HL-60 (cell line): ENCODE measurements at regions not wholly inside any gene's neighbourhood (a gene's known extent, or its start where the extent isn't known, plus 50 kb on each side); places are given as distances from the start of the nearest gene placed in this dataset.

Experiments used
- DNase-seq, 2 experiments: peaks; one replicate each; pipeline ENCODE4 v3.0.0-alpha.2; 2010 to 2020; ENCODE audit warnings: low read depth in 1 of 2, low spot score in 1 of 2
- H3K27ac ChIP-seq: fragments of 250-450 bp; sonication (Bioruptor Pico); replicated peaks from 2 replicates; pipeline ENCODE4 v1.5.1; 2020; ENCODE audit warnings: mild to moderate bottlenecking, moderate library complexity
- H3K27me3 ChIP-seq: fragments of 250-450 bp; sonication (Bioruptor Pico); 2 replicates; pipeline ENCODE4 v1.5.1; 2021; ENCODE audit warnings: mild to moderate bottlenecking, moderate library complexity; ENCODE audit not compliant: insufficient read depth, poor library complexity, severe bottlenecking
- H3K4me3 ChIP-seq: replicated peaks from 2 replicates; pipeline ENCODE4 v1.5.1; 2011; ENCODE audit warnings: mild to moderate bottlenecking, control low read depth, low read length; ENCODE audit not compliant: insufficient read depth
- CTCF ChIP-seq: IDR thresholded peaks from one replicate; pipeline ENCODE4 v1.5.1; 2011; ENCODE audit warnings: low read length, control low read depth, inconsistent platforms; ENCODE audit not compliant: insufficient read depth
- GABPA ChIP-seq: IDR thresholded peaks from 2 replicates; pipeline ENCODE4 v1.6.1; 2012; ENCODE audit warnings: low read depth
- POLR2AphosphoS5 ChIP-seq: IDR thresholded peaks from 2 replicates; pipeline ENCODE4 v1.6.1; 2012; ENCODE audit warnings: low read depth
- SPI1 ChIP-seq: IDR thresholded peaks from 2 replicates; pipeline ENCODE4 v1.6.1; 2012; ENCODE audit warnings: low read depth, mild to moderate bottlenecking, borderline replicate concordance
- TF ChIP-seq, protein P1 (sequence below): IDR thresholded peaks from 2 replicates; pipeline ENCODE4 v1.6.1; 2012; ENCODE audit warnings: low read depth; ENCODE audit not compliant: insufficient replicate concordance

DNA sequence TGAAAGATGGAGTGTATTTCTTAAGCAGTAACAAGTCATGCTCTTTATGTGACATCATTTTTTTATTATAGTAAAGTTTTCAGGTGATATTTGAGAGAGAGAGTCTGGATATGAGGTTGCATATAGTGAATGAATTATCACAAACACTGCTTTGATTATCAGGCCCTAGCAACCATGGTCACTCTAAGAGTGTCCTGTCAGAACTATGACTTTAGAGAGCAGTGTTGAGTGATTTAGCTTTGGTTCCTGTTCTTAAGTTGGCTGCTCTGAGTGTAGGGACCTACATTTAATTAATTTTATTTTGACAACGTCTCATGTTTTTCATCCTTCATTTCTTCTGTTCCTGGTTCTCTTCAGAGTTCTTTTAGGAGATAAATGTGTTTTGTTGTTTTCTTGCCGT, 275.5 kb downstream of the KCNJ3 start:
- no peak overlapping the region for H3K4me3 ChIP-seq
- TF ChIP-seq CTCF (no peak), POLR2AphosphoS5 (no peak), GABPA (no peak), SPI1 (no peak)
- TF ChIP-seq, protein P1, sequence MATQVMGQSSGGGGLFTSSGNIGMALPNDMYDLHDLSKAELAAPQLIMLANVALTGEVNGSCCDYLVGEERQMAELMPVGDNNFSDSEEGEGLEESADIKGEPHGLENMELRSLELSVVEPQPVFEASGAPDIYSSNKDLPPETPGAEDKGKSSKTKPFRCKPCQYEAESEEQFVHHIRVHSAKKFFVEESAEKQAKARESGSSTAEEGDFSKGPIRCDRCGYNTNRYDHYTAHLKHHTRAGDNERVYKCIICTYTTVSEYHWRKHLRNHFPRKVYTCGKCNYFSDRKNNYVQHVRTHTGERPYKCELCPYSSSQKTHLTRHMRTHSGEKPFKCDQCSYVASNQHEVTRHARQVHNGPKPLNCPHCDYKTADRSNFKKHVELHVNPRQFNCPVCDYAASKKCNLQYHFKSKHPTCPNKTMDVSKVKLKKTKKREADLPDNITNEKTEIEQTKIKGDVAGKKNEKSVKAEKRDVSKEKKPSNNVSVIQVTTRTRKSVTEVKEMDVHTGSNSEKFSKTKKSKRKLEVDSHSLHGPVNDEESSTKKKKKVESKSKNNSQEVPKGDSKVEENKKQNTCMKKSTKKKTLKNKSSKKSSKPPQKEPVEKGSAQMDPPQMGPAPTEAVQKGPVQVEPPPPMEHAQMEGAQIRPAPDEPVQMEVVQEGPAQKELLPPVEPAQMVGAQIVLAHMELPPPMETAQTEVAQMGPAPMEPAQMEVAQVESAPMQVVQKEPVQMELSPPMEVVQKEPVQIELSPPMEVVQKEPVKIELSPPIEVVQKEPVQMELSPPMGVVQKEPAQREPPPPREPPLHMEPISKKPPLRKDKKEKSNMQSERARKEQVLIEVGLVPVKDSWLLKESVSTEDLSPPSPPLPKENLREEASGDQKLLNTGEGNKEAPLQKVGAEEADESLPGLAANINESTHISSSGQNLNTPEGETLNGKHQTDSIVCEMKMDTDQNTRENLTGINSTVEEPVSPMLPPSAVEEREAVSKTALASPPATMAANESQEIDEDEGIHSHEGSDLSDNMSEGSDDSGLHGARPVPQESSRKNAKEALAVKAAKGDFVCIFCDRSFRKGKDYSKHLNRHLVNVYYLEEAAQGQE: no peak
- no peak for DNase-seq
- no peaks in the 10 kb centered on the region for H3K27me3 ChIP-seq
- H3K27ac ChIP-seq: no peak overlapping the region

DNA sequence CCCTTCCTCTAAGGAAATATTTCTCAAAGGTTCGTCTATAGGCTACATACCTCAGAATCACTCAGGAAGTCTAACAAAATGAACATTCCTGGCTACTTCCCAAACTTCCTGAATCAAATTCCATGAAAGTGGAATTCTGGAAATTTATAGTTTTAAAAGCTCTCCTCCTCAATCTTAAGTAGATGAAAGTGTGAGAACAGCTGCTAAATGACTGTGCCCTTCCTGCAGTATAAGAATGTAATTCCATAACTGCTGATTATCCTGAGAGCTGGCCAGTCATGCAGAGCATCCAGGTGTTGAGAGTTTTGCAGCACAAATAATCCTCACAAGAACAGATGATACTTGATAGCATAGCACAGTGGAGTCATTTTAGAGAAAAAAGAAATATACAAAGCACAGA, 265.0 kb downstream of the KCNJ3 start:
- DNase-seq: no peak
- TF ChIP-seq POLR2AphosphoS5 (no peak), SPI1 (no peak), GABPA (no peak)
- TF ChIP-seq, protein P1: no peak
- H3K27me3 ChIP-seq: no peaks in the 10 kb centered on the region
- H3K4me3 ChIP-seq: no peak overlapping the region
- H3K27ac ChIP-seq: no peak overlapping the region

DNA sequence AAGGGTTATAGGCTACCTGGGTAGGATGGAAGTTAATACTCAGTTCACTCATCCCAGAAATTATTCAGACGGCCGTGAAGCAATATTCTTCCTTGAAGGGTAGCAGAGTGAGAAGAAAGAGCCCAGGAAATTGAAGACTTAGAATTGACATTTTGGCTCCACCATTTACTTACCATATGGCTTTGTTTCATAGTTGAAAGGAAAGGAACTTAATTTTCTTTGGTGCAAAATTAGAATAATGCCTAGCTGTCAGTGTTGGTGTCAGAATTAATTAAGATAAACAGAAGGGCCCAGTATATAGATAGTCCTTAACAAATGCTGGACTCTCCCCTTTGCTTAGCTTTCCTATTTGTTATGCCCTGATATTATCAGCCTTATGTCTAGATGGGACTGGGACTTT, 263.2 kb downstream of the KCNJ3 start:
- no peak for TF ChIP-seq CTCF
- TF ChIP-seq POLR2AphosphoS5: no peak
- no peak for TF ChIP-seq SPI1
- TF ChIP-seq, protein P1: no peak
- TF ChIP-seq GABPA: no peak
- no peak overlapping the region for H3K27ac ChIP-seq
- no peak overlapping the region for H3K4me3 ChIP-seq
- H3K27me3 ChIP-seq: no peaks in the 10 kb centered on the region
- no peak for DNase-seq
